Activated CD8-positive, alpha-beta T cell treated with anti-CD3 and anti-CD28 coated beads for 36 hours (primary cell): ENCODE measurements at regions not wholly inside any gene's neighbourhood (a gene's known extent, or its start where the extent isn't known, plus 50 kb on each side); places are given as distances from the start of the nearest gene placed in this dataset.

ENCODE experiments used
- ATAC-seq: fragments of 200-7000 bp; cut with Tn5 transposase; one replicate; pipeline ENCODE4 v1.10.0; 2021; ENCODE audit warnings: mild to moderate bottlenecking, moderate library complexity
- CTCF ChIA-PET: fragments of 350-600 bp; sonication (Branson Sonifier 250); formaldehyde crosslinking; loops from one replicate; lab custom pipeline; 2021; ENCODE audit warnings: antibody characterized with exemption; lab: Charles Lee
- POLR2A ChIA-PET: fragments of 350-600 bp; sonication (Branson Sonifier 250); formaldehyde crosslinking; loops from one replicate; lab custom pipeline; 2021; ENCODE audit warnings: antibody characterized with exemption; lab: Charles Lee
- DNase-seq: peaks from one replicate; pipeline ENCODE4 v3.0.0-alpha.2; 2020
- H3K27ac Mint-ChIP-seq: one replicate; pipeline ENCODE4 v1.8.0; 2021; ENCODE audit warnings: mild to moderate bottlenecking, mixed read lengths
- H3K27me3 Mint-ChIP-seq: one replicate; pipeline ENCODE4 v1.8.0; 2021; ENCODE audit warnings: mixed read lengths
- H3K36me3 Mint-ChIP-seq: one replicate; pipeline ENCODE4 v1.8.0; 2021; ENCODE audit warnings: low read depth, mixed read lengths
- H3K4me1 Mint-ChIP-seq: one replicate; pipeline ENCODE4 v1.8.0; 2021; ENCODE audit warnings: low read depth, mixed read lengths
- H3K4me3 Mint-ChIP-seq: one replicate; pipeline ENCODE4 v1.8.0; 2021; ENCODE audit warnings: mild to moderate bottlenecking, moderate library complexity, mixed read lengths
- H3K9me3 Mint-ChIP-seq: one replicate; pipeline ENCODE4 v1.8.0; 2021; ENCODE audit warnings: mixed read lengths
- intact Hi-C: fragments of 100-400 bp; cut with micrococcal nuclease; formaldehyde crosslinking; loops from one replicate; pipeline ENCODE4 v1.10.0; 2022
- TF ChIP-seq, protein P1 (sequence below): fragments of 200-600 bp; IDR thresholded peaks from one replicate; pipeline ENCODE4 v1.8.0; 2022; ENCODE audit warnings: antibody characterized with exemption, mild to moderate bottlenecking

DNA sequence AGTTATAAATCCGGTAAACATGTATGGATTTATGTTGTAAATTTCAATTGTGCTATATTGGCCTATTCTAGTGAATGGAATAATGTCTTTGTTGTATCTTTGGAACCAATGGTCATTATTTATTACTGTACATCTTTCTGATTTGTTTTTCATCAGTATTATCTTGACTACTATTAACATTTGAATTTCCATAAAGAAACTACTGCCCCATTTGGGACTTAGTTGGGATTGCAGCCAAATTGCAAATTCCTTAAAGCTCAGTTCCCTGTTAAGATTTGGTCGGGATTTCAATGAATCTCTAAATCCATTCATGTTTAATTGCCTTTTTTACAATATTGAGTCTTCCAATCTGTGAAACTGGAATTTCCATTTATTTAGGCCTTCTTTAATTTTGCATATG lies 822.4 kb upstream of the CADM2 start:
- ATAC-seq: no peak
- Mint-ChIP-seq H3K4me1 (no peaks in the 10 kb centered on the region), H3K27ac (no peak overlapping the region), H3K36me3 (no peaks in the 10 kb centered on the region), H3K27me3 (no peaks in the 10 kb centered on the region), H3K9me3 (peaks cover 2% of the 10 kb centered on the region), H3K4me3 (no peak overlapping the region)
- ChIA-PET CTCF (no interaction called here), POLR2A (no interaction called here)
- no peak for DNase-seq
- TF ChIP-seq, protein P1, sequence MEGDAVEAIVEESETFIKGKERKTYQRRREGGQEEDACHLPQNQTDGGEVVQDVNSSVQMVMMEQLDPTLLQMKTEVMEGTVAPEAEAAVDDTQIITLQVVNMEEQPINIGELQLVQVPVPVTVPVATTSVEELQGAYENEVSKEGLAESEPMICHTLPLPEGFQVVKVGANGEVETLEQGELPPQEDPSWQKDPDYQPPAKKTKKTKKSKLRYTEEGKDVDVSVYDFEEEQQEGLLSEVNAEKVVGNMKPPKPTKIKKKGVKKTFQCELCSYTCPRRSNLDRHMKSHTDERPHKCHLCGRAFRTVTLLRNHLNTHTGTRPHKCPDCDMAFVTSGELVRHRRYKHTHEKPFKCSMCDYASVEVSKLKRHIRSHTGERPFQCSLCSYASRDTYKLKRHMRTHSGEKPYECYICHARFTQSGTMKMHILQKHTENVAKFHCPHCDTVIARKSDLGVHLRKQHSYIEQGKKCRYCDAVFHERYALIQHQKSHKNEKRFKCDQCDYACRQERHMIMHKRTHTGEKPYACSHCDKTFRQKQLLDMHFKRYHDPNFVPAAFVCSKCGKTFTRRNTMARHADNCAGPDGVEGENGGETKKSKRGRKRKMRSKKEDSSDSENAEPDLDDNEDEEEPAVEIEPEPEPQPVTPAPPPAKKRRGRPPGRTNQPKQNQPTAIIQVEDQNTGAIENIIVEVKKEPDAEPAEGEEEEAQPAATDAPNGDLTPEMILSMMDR: no peak
- intact Hi-C loops: no loop called here

- no peaks in the 10 kb centered on the region for H3K27me3 Mint-ChIP-seq
- no peaks in the 10 kb centered on the region for H3K4me1 Mint-ChIP-seq
- no peaks in the 10 kb centered on the region for H3K36me3 Mint-ChIP-seq
- no peak overlapping the region for H3K27ac Mint-ChIP-seq
- H3K9me3 Mint-ChIP-seq: peaks cover 3% of the 10 kb centered on the region
- ATAC-seq: no peak
- intact Hi-C loops: no loop called here
- TF ChIP-seq, protein P1: no peak
- DNase-seq: no peak
- no peak overlapping the region for H3K4me3 Mint-ChIP-seq
- ChIA-PET POLR2A (no interaction called here), CTCF (no interaction called here)
Measured at GRCh38 chr3:84140631-84141030, 818.2 kb upstream of the CADM2 start.

DNA sequence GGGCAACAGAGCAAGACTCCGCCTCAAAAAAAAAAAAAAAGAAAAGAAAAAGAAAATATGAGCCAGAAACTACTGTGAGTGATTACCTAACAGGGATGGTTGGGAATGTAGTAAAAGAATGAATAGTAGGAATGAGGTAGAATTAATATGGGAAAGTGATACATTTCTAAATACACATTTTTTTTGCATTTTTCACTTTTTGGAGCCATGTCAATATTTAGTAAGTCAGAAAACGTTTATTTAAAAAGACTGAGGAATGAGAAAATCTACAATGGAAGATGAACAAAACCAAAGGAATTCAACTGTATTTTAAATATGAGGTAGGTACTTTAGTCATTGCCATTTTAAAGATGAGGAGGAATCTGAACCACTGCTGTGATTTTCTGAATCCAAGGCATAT lies 817.2 kb upstream of the CADM2 start:
- no peak overlapping the region for H3K4me3 Mint-ChIP-seq
- peaks cover 6% of the 10 kb centered on the region for H3K9me3 Mint-ChIP-seq
- H3K36me3 Mint-ChIP-seq: no peaks in the 10 kb centered on the region
- ATAC-seq (no peak), DNase-seq (no peak)
- no peaks in the 10 kb centered on the region for H3K27me3 Mint-ChIP-seq
- TF ChIP-seq, protein P1: no peak
- H3K4me1 Mint-ChIP-seq: no peaks in the 10 kb centered on the region
- intact Hi-C loops: no loop called here
- H3K27ac Mint-ChIP-seq: no peak overlapping the region
- ChIA-PET CTCF (no interaction called here), POLR2A (no interaction called here)

DNA sequence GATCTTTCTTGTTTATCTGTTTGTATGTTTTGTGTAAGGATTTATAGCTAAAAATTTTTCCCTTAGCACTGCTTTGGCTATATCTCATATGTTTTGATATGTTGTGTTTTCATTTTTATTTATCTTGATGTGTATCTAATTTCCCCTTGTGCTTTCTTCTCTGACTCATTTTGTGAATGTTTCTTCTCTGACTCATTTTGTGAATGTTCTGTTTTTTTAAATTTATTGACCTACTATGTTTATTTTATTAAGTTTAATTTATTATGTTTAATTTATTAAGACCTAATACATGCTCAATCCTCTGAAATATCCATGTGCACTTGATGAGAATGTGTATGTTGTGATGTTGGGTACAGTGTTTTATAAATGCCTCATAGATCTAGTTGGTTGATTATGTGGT lies 793.5 kb upstream of the CADM2 start:
- Mint-ChIP-seq H3K4me3 (no peak overlapping the region), H3K36me3 (no peaks in the 10 kb centered on the region), H3K27ac (no peak overlapping the region), H3K27me3 (no peaks in the 10 kb centered on the region), H3K9me3 (peaks cover 8% of the 10 kb centered on the region), H3K4me1 (no peaks in the 10 kb centered on the region)
- TF ChIP-seq, protein P1: no peak
- CTCF ChIA-PET: no interaction called here
- POLR2A ChIA-PET: no interaction called here
- DNase-seq (no peak), ATAC-seq (no peak)
- intact Hi-C loops: no loop called here

- no peaks in the 10 kb centered on the region for H3K36me3 Mint-ChIP-seq
- TF ChIP-seq, protein P1: no peak
- no peak for DNase-seq
- no peak overlapping the region for H3K4me3 Mint-ChIP-seq
- ATAC-seq: no peak
- no peaks in the 10 kb centered on the region for H3K27me3 Mint-ChIP-seq
- intact Hi-C loops: no loop called here
- no peak overlapping the region for H3K27ac Mint-ChIP-seq
- CTCF ChIA-PET: no interaction called here
- POLR2A ChIA-PET: no interaction called here
- peaks cover 13% of the 10 kb centered on the region for H3K9me3 Mint-ChIP-seq
- H3K4me1 Mint-ChIP-seq: no peaks in the 10 kb centered on the region
Measured at GRCh38 chr3:84175449-84175848, 783.3 kb upstream of the CADM2 start.
